ENCODE measurements at regions not wholly inside any gene's neighbourhood (a gene's known extent, or its start where the extent isn't known, plus 50 kb on each side); places are given as distances from the start of the nearest gene placed in this dataset.
A peak's percentile ranks its signal among the peaks of the same experiment; 100 is the strongest.

GRCh38 chr13:37273836-37274235, 168.4 kb upstream of the CSNK1A1L start (continued):
- TF ChIP-seq NR0B2 (CRISPR knock-in tag; IDR thresholded peaks at IDR 0.05) (no peak), PRMT3 (CRISPR knock-in tag; IDR thresholded peaks at IDR 0.05; ENCODE audit: borderline replicate concordance, low read depth) (no peak), ADNP (CRISPR knock-in tag; IDR thresholded peaks at IDR 0.05) (no peak), TOE1 (CRISPR knock-in tag; IDR thresholded peaks at IDR 0.05) (no peak), RFX5 (IDR thresholded peaks at IDR 0.05; ENCODE audit: low read depth, low read length) (no peak), HNRNPLL (IDR thresholded peaks at IDR 0.05; ENCODE audit: low read depth, low read length, poor library complexity, severe bottlenecking) (no peak), ZNF225 (CRISPR knock-in tag; IDR thresholded peaks at IDR 0.05) (no peak), CBX5 (CRISPR knock-in tag; IDR thresholded peaks at IDR 0.05; ENCODE audit: borderline replicate concordance) (no peak)

DNA sequence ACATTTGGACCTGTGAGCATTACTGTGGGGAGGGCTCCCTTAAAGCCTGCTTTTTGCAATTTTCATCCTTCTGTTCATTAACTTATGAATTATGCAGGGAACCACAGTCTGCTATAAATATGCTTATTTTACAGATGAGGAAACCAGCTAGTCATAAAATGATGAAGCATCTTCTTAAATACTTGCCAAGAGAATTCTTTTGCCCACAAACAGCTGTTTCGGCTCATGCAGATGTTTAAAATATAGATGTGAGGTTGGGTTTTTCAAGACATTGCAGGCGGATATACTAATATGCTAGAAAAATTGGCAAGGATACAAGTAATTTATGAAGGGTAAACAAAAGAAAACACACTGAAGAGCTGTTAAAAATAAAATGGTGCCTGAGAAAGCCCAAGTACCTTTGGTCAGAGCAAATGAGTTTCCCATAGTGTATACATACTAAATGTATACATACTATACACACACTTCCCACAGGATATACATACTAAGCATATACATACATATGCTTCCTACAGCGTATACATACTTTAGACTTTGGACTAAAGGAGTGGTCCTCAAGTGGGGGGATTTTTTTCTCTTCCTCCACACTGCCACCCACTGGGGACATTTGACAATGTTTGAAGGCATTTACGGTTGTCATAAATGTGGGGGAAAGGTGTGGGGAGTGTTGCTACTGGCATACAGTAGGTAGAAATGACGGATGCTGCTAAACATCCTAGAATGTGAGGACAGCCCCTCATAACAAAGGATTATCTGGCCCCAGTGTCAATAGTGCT, 164.9 kb upstream of the CSNK1A1L start:
- no peaks in the 10 kb centered on the region for H3K4me1 ChIP-seq (ENCODE audit: insufficient read depth, low read length)
- no peak overlapping the region for H2AFZ ChIP-seq (ENCODE audit: low read length)
- in situ Hi-C loops (cut with HindIII; ENCODE audit: extremely low pct_ligation_motif_present, low pct_unique_long_range_greater_than_20kb) (no loop called here), intact Hi-C loops (cut with micrococcal nuclease; ENCODE audit: unreplicated experiment) (no loop called here)
- no peak for TF ChIP-seq ZNF296 (CRISPR knock-in tag; conservative IDR thresholded peaks at IDR 0.05)
- no peak for TF ChIP-seq HOXD1 (CRISPR knock-in tag; IDR thresholded peaks at IDR 0.05)
- no peak for TF ChIP-seq POLR2AphosphoS5 (IDR thresholded peaks at IDR 0.05; ENCODE audit: low read depth, low read length)
- TF ChIP-seq DNMT3B (CRISPR knock-in tag; conservative IDR thresholded peaks at IDR 0.05): no peak
- TF ChIP-seq AKAP8 (CRISPR knock-in tag; IDR thresholded peaks at IDR 0.05): no peak
- TF ChIP-seq HOXA3 (CRISPR knock-in tag; IDR thresholded peaks at IDR 0.05): no peak
- TF ChIP-seq PTBP1 (IDR thresholded peaks at IDR 0.05; ENCODE audit: low read depth, low read length, poor library complexity, severe bottlenecking): no peak
- no peak for TF ChIP-seq JDP2 (CRISPR knock-in tag; IDR thresholded peaks at IDR 0.05; ENCODE audit: borderline replicate concordance)
- no peak for TF ChIP-seq MYNN (CRISPR knock-in tag; IDR thresholded peaks at IDR 0.05; ENCODE audit: low read depth)
- no peak for TF ChIP-seq HES4 (CRISPR knock-in tag; IDR thresholded peaks at IDR 0.05; ENCODE audit: borderline replicate concordance)
- no peak for TF ChIP-seq SNAPC2 (CRISPR knock-in tag; IDR thresholded peaks at IDR 0.05)
- TF ChIP-seq ZHX1 (CRISPR knock-in tag; IDR thresholded peaks at IDR 0.05; ENCODE audit: low read depth): no peak
- ChIA-PET CTCF (ENCODE audit: low intra/inter-chr PET ratio, low total read pairs) (no interaction called here), POLR2A (no interaction called here)
- no peak overlapping the region for H3K27ac ChIP-seq (ENCODE audit: extremely low read length, insufficient read depth, low read length)
- 9% methylated on average over 5 of the region's 5 CpGs for WGBS (ENCODE audit: low lambda C conversion rate)
- DNase-seq (ENCODE audit: low spot score) (peak; percentile 2), FAIRE-seq (no peak), ATAC-seq (no peak)
- H3K9me3 ChIP-seq (ENCODE audit: low read length): no peaks in the 10 kb centered on the region
- no peaks in the 10 kb centered on the region; a peak in 2 of 5 replicates for H3K27me3 ChIP-seq (ENCODE audit: control insufficient read depth in 1 of 2, insufficient read depth in 2 of 2, low read length in 2 of 2)
- H3K36me3 ChIP-seq (replicated peaks in 1 of 2; ENCODE audit: control insufficient read depth in 1 of 2, insufficient read depth in 2 of 2, low read length in 2 of 2): no peaks in the 10 kb centered on the region
- no TSS peak for BruUV-seq (replicated peaks)
- H3K79me2 ChIP-seq (ENCODE audit: insufficient read depth, low read length): no peaks in the 10 kb centered on the region
- H4K20me1 ChIP-seq (ENCODE audit: insufficient read depth, low read length): no peaks in the 10 kb centered on the region
- H3K9ac ChIP-seq (ENCODE audit: insufficient read depth, low read depth, low read length): no peak overlapping the region
- H3K4me2 ChIP-seq (ENCODE audit: low read depth, low read length): no peak overlapping the region
- no peak overlapping the region for H3K4me3 ChIP-seq (replicated peaks in 1 of 3; ENCODE audit: insufficient read depth in 1 of 3, low read depth in 2 of 3, low read length in 3 of 3)

All from HepG2 (cell line).